ENCODE measurements at regions not wholly inside any gene's neighbourhood (a gene's known extent, or its start where the extent isn't known, plus 50 kb on each side); places are given as distances from the start of the nearest gene placed in this dataset.
"Not testable (repeated sequence)": the region's sequence is repeated elsewhere in the genome, so short reads cannot be mapped to it uniquely, and the experiment has no call there.

GRCh38 chr2:194380011-194380410 lies 1277.0 kb upstream of the SLC39A10 start:
- no peaks in the 10 kb centered on the region for H3K36me3 Mint-ChIP-seq (ENCODE audit: insufficient read depth, unreplicated experiment)
- no peak for TF ChIP-seq CTCF (IDR thresholded peaks at IDR 0.05; ENCODE audit: unreplicated experiment)
- DNase-seq (ENCODE audit: unreplicated experiment), result no peak
- no peaks in the 10 kb centered on the region for H3K4me1 Mint-ChIP-seq (ENCODE audit: insufficient read depth, unreplicated experiment)
- ChIA-PET POLR2A (no interaction called here), CTCF (no interaction called here)
- BruUV-seq (replicated peaks), result no TSS peak
- no peak overlapping the region for H3K27ac Mint-ChIP-seq (ENCODE audit: low read depth, unreplicated experiment)
- no peaks in the 10 kb centered on the region for H3K9me3 Mint-ChIP-seq (ENCODE audit: unreplicated experiment)
- no peak overlapping the region for H3K4me3 Mint-ChIP-seq (ENCODE audit: unreplicated experiment)
- intact Hi-C loops (cut with micrococcal nuclease), result no loop called here
- H3K27me3 Mint-ChIP-seq (ENCODE audit: insufficient read depth, unreplicated experiment), result no peaks in the 10 kb centered on the region

GRCh38 chr2:194367390-194367789 lies 1289.6 kb upstream of the SLC39A10 start:
- H3K4me1 Mint-ChIP-seq (ENCODE audit: insufficient read depth, unreplicated experiment); BruUV-seq (replicated peaks); H3K36me3 Mint-ChIP-seq (ENCODE audit: insufficient read depth, unreplicated experiment); H3K27me3 Mint-ChIP-seq (ENCODE audit: insufficient read depth, unreplicated experiment); DNase-seq (ENCODE audit: unreplicated experiment); H3K27ac Mint-ChIP-seq (ENCODE audit: low read depth, unreplicated experiment); intact Hi-C loops (cut with micrococcal nuclease); H3K4me3 Mint-ChIP-seq (ENCODE audit: unreplicated experiment); POLR2A ChIA-PET: not testable (repeated sequence)
- CTCF ChIA-PET, result interaction anchor here (0.9 kb wide), 1 partner anchor 1701 kb away, joined by 5 read pairs; the partner anchor contains the start of gene DNAH7
- H3K9me3 Mint-ChIP-seq (ENCODE audit: unreplicated experiment), result peaks cover 19% of the 10 kb centered on the region

- Mint-ChIP-seq H3K4me1 (ENCODE audit: insufficient read depth, unreplicated experiment) (no peaks in the 10 kb centered on the region), H3K9me3 (ENCODE audit: unreplicated experiment) (peaks cover 19% of the 10 kb centered on the region), H3K36me3 (ENCODE audit: insufficient read depth, unreplicated experiment) (no peaks in the 10 kb centered on the region), H3K4me3 (ENCODE audit: unreplicated experiment) (no peak overlapping the region), H3K27me3 (ENCODE audit: insufficient read depth, unreplicated experiment) (no peaks in the 10 kb centered on the region), H3K27ac (ENCODE audit: low read depth, unreplicated experiment) (no peak overlapping the region)
- POLR2A ChIA-PET, result no interaction called here
- intact Hi-C loops (cut with micrococcal nuclease), result no loop called here
- no TSS peak for BruUV-seq (replicated peaks)
- no peak for DNase-seq (ENCODE audit: unreplicated experiment)
- CTCF ChIA-PET, result no interaction called here
- TF ChIP-seq CTCF (IDR thresholded peaks at IDR 0.05; ENCODE audit: unreplicated experiment), result no peak
These were observed 1293.1 kb upstream of the SLC39A10 start for GRCh38 chr2:194363878-194364277.

- peaks cover 19% of the 10 kb centered on the region for H3K9me3 Mint-ChIP-seq (ENCODE audit: unreplicated experiment)
- intact Hi-C loops (cut with micrococcal nuclease), result no loop called here
- ChIA-PET CTCF (no interaction called here), POLR2A (no interaction called here)
- H3K4me3 Mint-ChIP-seq (ENCODE audit: unreplicated experiment), result no peak overlapping the region
- no peaks in the 10 kb centered on the region for H3K36me3 Mint-ChIP-seq (ENCODE audit: insufficient read depth, unreplicated experiment)
- H3K27ac Mint-ChIP-seq (ENCODE audit: low read depth, unreplicated experiment), result no peak overlapping the region
- no TSS peak for BruUV-seq (replicated peaks)
- TF ChIP-seq CTCF (IDR thresholded peaks at IDR 0.05; ENCODE audit: unreplicated experiment), result no peak
- H3K27me3 Mint-ChIP-seq (ENCODE audit: insufficient read depth, unreplicated experiment), result no peaks in the 10 kb centered on the region
- no peak for DNase-seq (ENCODE audit: unreplicated experiment)
- no peaks in the 10 kb centered on the region for H3K4me1 Mint-ChIP-seq (ENCODE audit: insufficient read depth, unreplicated experiment)
These were observed 1293.7 kb upstream of the SLC39A10 start for GRCh38 chr2:194363295-194363694.

- CTCF ChIA-PET, result interaction anchor here (0.6 kb wide), 1 partner anchor 10 kb away, joined by 3 read pairs; no protein-coding TSS in a partner anchor
- BruUV-seq (replicated peaks), result no TSS peak
- peaks cover 11% of the 10 kb centered on the region for H3K9me3 Mint-ChIP-seq (ENCODE audit: unreplicated experiment)
- no peaks in the 10 kb centered on the region for H3K27me3 Mint-ChIP-seq (ENCODE audit: insufficient read depth, unreplicated experiment)
- no peaks in the 10 kb centered on the region for H3K4me1 Mint-ChIP-seq (ENCODE audit: insufficient read depth, unreplicated experiment)
- POLR2A ChIA-PET, result interaction anchor here (0.8 kb wide), 1 partner anchor 9 kb away, joined by 5 read pairs; no protein-coding TSS in a partner anchor
- no peak overlapping the region for H3K27ac Mint-ChIP-seq (ENCODE audit: low read depth, unreplicated experiment)
- no peak overlapping the region for H3K4me3 Mint-ChIP-seq (ENCODE audit: unreplicated experiment)
- intact Hi-C loops (cut with micrococcal nuclease), result no loop called here
- no peak for TF ChIP-seq CTCF (IDR thresholded peaks at IDR 0.05; ENCODE audit: unreplicated experiment)
- no peak for DNase-seq (ENCODE audit: unreplicated experiment)
- no peaks in the 10 kb centered on the region for H3K36me3 Mint-ChIP-seq (ENCODE audit: insufficient read depth, unreplicated experiment)
These were observed 1304.5 kb upstream of the SLC39A10 start for GRCh38 chr2:194352505-194352904.
